ENCODE measurements at regions not wholly inside any gene's neighbourhood (a gene's known extent, or its start where the extent isn't known, plus 50 kb on each side); places are given as distances from the start of the nearest gene placed in this dataset.
"Not testable (repeated sequence)": the region's sequence is repeated elsewhere in the genome, so short reads cannot be mapped to it uniquely, and the experiment has no call there.

DNA sequence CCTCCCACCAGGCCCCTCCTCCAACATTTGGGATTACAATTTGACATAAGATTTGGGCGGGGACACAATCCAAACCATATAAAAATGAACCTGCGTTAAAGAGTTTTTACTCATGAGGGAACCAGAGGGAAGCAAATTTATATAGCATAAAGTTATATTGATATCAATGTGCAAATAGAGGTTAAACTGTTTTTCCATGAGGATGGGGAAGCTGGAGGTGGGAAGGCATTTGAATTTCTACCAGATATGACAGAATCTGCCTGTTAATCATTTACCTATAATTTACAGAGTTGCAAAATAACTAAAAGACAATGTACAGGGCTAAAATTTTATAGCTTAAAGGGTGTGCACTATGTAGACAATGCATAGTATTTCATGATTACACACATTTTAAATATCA lies 322.0 kb upstream of the FKBP1C start:
- DNase-seq, result no peak

DNA sequence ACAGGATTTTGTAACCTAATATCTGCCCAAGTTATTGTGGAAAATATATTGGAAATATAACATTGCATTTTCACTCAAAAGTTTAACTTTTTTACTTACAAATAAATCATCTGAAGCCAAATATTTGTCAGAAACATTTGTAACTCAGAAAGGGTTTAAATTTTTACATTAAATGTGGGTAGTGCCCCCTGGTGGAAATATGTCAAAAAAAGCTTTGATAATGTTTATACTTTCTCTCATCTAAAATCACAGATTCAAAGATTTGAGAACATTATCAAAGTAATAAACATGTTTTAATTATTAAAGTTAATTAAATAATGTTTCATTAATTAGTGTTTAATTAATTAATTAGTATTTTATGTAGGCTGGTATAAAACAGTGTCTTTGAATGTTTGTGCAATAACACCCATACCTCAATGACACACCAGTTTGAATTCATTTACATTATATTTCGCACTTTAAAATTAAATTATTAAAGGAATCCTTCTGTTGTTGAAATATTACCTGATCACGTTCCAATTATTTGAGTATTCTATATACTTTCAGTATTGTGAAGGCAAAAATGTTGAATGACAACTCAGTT lies 320.1 kb upstream of the FKBP1C start:
- peak; percentile 28 for DNase-seq

DNA sequence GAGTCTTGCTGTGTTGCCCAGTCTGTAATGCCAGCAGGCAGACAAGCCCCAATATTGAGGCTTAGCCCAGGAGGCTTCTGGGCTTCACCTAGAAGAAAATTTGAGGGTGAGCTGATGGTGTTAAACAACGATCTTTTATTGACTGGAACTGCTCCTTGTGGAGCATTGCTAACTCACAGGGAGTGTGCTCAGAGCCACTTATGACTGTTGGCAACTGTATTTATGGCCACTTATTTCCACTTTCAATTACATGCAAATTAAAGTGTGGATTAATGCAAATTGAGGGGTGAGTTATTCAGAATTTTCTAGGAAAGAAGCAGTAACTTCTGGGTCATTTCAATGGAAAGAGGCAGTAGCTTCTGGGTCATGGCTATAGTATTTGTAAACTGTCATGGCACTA lies 317.2 kb upstream of the FKBP1C start:
- DNase-seq, result no peak

GRCh38 chr6:62903266-62903665 lies 308.0 kb upstream of the FKBP1C start:
- no peak for DNase-seq

DNA sequence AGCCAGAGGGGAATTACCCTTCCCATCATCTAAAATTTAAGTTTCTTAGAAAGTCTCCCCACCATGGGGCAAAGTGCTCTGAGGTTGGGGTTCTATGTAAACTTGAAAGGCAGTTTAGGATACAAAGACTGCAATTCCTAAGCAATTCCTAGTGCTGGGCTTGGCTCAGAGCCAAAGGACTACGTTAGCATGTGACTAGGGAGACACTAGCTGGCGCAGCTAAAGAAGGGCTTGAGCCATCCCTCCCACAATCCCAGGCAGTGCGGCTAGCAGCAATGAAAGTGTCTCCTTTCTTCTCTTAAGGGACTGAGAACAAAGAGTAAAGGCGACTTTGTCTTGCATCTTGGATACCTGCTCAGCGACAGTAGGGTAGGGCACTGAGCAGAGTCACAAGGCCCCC lies 306.6 kb upstream of the FKBP1C start:
- no peak for DNase-seq

GRCh38 chr6:62914530-62914929 lies 296.7 kb upstream of the FKBP1C start:
- no peak for DNase-seq

DNA sequence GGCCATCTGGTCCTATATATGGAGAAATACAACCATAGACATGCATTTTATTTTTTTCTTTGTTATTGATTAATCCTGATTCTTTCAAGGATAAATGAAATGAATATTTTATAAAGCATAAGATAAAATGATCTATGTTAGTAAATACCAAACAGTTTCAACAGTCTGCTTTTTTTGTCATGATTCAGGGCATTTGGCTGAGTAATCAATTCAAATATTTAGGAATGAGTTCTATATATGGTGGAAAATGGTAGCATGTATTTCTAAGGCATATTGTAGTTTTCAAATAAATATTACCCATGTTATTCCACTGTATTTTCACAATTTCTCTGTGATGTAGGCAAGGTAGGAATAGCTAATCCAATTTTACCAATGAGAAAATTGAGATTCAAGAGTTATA lies 287.5 kb upstream of the FKBP1C start:
- no peak for DNase-seq

DNA sequence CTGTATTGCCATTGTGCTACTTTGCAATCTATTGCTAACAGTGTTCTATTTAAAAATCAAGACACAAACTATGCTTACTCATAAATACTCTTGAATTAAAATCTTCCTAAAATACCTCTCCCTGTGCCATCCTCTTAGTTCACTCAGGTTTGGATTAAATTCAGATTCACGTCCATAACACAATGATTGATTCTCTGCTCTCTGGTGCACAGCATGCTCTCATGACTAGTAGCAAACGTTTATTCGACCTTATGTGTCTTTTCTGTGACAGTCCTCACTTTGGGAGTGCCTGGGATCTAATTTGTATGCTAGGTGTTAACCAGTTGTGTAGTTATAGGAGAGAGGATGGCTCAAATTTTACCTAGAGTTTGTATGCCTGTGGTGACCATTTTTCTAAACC lies 270.4 kb upstream of the FKBP1C start:
- DNase-seq, result no peak

DNA sequence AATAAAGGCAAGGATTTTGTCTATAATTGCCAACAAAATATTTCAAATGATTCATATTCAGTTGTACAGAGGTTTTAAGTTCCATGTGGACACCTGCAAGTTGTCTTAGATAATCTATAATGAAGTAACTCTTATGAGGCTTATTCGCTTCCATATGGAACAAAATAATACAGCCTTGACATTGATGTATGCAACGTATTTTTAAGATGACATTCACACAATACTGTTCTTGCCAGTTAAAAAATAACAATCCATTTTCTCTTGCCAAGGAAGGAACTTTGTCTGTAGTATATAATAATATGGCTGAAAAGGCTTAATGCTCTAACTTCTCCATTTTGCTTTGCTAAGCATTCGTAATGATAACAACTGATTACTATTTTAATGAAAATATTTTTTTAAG lies 269.3 kb upstream of the FKBP1C start:
- DNase-seq, result no peak

DNA sequence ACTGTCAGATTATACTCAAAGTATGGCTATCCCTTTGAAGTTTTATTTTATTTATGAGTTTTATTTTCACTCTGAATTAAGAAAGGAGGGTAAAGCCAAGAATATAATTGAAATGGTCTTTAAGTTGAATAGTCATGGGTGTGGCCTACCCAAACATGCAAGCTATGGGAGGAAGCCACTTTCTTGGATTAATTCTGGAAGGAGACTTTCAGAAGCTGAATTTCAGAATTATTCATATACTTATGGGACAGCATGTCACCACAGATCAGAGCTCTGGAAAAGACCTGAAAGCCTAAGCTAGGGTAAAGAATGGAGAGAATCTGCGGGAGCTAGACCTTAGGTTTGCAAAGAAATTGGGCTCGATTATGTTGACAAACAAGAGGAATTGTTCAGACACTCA lies 242.4 kb upstream of the FKBP1C start:
- no peak for DNase-seq

- no peak for DNase-seq
These were observed 239.2 kb upstream of the FKBP1C start for GRCh38 chr6:62971976-62972658.

GRCh38 chr6:62974452-62974851 lies 236.8 kb upstream of the FKBP1C start:
- DNase-seq, result no peak

DNA sequence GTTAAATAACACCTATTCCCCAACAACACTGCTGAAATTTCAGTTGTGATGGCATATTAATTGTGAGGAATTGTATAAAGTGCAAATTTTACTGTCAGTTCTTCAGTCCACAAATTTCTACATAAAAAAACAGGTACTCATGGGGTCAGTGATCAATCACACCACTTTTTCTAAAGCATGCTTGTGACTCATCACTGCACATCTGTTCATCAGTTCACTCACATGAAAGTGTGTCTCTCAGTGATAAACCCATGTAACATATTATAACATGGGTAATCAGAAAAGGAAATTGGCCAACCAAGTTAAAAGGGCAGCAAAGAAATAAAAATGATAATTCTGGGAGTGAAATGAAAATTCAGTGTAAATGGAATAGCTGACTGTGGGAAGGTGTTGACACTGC lies 234.7 kb upstream of the FKBP1C start:
- DNase-seq, result no peak

DNA sequence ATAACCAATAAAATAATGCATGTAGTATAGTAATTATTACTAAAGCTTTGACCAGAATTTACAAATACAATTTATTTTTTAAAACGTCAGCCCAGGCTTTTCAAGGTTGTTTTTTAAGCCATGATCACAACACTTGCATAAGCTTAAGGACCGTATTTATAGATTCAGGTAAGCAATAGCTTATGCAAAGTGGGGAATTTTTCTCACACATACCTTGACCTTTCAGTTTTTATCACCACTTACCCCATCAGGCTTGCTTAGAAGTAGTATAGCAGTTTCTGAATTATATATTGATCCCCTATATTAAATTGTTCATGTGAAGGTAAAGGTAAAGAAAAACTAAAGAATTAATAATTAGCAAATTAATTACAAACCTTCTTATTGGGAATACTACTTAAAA lies 232.3 kb upstream of the FKBP1C start:
- no peak for DNase-seq

GRCh38 chr6:62980093-62980492 lies 231.2 kb upstream of the FKBP1C start:
- no peak for DNase-seq

- DNase-seq, result no peak
These were observed 230.5 kb upstream of the FKBP1C start for GRCh38 chr6:62980724-62981123.

GRCh38 chr6:62982951-62983350 lies 228.3 kb upstream of the FKBP1C start:
- no peak for DNase-seq

DNA sequence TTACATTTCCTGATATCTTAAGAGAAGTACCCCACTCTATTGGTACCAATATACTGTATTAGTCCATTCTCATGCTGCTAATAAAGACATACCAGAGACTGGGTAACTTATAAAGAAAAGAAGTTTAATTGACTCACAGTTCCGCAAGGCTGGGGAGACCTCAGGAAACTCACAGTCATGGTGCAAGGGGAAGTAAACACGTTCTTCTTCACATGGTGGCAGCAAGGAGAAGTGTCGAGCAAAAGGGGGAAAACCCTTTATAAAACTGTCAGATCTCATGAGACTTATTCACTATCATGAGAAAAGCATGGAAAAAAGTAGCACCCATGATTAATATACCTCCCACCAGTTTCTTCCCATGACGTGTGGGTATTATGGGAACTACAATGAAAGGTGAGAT lies 219.6 kb upstream of the FKBP1C start:
- not testable (repeated sequence) for DNase-seq

- no peak for DNase-seq
These were observed 217.3 kb upstream of the FKBP1C start for GRCh38 chr6:62993951-62994350.

DNA sequence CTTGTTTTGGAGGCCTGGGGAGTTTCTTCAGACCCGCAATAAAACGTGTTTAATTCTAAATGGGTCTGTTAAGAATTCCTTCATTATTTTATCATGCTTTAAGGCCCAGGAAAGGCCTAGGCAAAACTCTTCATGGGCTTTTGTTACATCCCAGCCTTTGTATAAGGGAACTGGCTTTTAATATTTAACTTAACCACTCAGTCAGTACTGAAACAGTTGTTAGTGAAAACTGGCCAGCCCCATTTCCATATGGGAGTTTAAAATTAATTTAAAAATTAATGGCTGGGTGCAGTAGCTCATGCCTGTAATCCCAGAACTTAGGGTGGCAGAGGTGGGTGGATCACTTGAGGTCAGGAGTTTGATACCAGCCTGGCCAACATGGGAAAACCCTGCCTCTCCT lies 213.2 kb upstream of the FKBP1C start:
- DNase-seq, result no peak

GRCh38 chr6:62999242-62999641 lies 212.0 kb upstream of the FKBP1C start:
- not testable (repeated sequence) for DNase-seq

- no peak for DNase-seq
These were observed 211.5 kb upstream of the FKBP1C start for GRCh38 chr6:62999796-63000195.

GRCh38 chr6:63006018-63006417 lies 205.3 kb upstream of the FKBP1C start:
- not testable (repeated sequence) for DNase-seq

DNA sequence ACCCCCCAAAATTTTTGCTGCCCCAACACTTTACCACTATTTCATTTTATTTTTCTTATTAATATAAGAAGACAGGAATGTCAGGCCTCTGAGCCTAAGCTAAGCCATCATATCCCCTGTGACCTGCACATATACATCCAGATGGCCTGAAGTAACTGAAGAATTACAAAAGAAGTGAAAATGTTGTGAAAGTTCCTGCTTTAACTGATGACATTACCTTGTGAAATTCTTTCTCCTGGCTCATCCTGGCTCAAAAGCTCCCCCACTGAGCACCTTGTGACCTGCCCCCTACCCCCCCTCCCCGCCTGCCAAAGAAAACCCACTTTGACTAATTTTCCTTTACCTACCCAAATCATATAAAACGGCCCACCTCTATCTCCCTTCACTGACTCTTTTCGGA lies 200.3 kb upstream of the FKBP1C start:
- not testable (repeated sequence) for DNase-seq

DNA sequence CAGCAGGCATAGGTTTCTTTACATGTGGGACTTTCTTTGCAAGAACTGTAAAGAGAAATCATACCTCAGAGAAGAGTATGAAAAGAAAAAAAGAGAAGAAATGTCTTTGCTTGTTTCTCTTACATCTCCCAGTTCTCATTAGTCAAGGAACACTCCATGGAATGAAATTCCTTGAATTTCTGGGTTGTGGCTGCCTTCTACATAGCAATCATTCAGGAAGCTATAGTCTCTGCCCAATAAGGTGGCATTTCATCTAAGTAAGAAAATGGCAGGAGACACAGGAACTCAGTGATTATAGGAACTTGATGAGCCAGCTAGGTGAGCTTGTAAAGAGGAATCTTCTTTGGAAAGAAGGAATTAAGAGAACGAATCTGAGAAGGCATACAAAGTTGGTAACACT lies 197.0 kb upstream of the FKBP1C start:
- no peak for DNase-seq
